ENCODE measurements at regions not wholly inside any gene's neighbourhood (a gene's known extent, or its start where the extent isn't known, plus 50 kb on each side); places are given as distances from the start of the nearest gene placed in this dataset.

- no peak for DNase-seq (ENCODE audit: low read depth in 1 of 2, low spot score in 1 of 2)
- Histone ChIP-seq H3K4me3 (replicated peaks; ENCODE audit: insufficient read depth, low read length) (no peak overlapping the region), H3K27me3 (ENCODE audit: insufficient read depth, poor library complexity, severe bottlenecking) (peaks cover 2% of the 10 kb centered on the region), H3K27ac (replicated peaks) (no peak overlapping the region)
- no peak for TF ChIP-seq GABPA (IDR thresholded peaks at IDR 0.05; ENCODE audit: low read depth)
- no peak for TF ChIP-seq REST (IDR thresholded peaks at IDR 0.05; ENCODE audit: insufficient replicate concordance, low read depth)
- no peak for TF ChIP-seq CTCF (IDR thresholded peaks at IDR 0.05; ENCODE audit: insufficient read depth, low read length)
- TF ChIP-seq POLR2AphosphoS5 (IDR thresholded peaks at IDR 0.05; ENCODE audit: low read depth) = no peak
- no peak for TF ChIP-seq SPI1 (IDR thresholded peaks at IDR 0.05; ENCODE audit: borderline replicate concordance, low read depth)
These were observed 107.7 kb upstream of the UQCRFS1 start for GRCh38 chr19:29320618-29321017.

- no peak for TF ChIP-seq CTCF (IDR thresholded peaks at IDR 0.05; ENCODE audit: insufficient read depth, low read length)
- Histone ChIP-seq H3K27ac (replicated peaks) (no peak overlapping the region), H3K27me3 (ENCODE audit: insufficient read depth, poor library complexity, severe bottlenecking) (peaks cover 2% of the 10 kb centered on the region), H3K4me3 (replicated peaks; ENCODE audit: insufficient read depth, low read length) (no peak overlapping the region)
- DNase-seq (ENCODE audit: low read depth in 1 of 2, low spot score in 1 of 2) = no peak
These were observed 108.2 kb upstream of the UQCRFS1 start for GRCh38 chr19:29321116-29321515.

GRCh38 chr19:29323021-29323430 is 110.1 kb upstream of the UQCRFS1 start:
- TF ChIP-seq GABPA (IDR thresholded peaks at IDR 0.05; ENCODE audit: low read depth) (no peak), REST (IDR thresholded peaks at IDR 0.05; ENCODE audit: insufficient replicate concordance, low read depth) (no peak), SPI1 (IDR thresholded peaks at IDR 0.05; ENCODE audit: borderline replicate concordance, low read depth) (no peak), CTCF (IDR thresholded peaks at IDR 0.05; ENCODE audit: insufficient read depth, low read length) (no peak), POLR2AphosphoS5 (IDR thresholded peaks at IDR 0.05; ENCODE audit: low read depth) (no peak)
- DNase-seq (ENCODE audit: low read depth in 1 of 2, low spot score in 1 of 2) = no peak
- H3K27me3 ChIP-seq (ENCODE audit: insufficient read depth, poor library complexity, severe bottlenecking) = peaks cover 2% of the 10 kb centered on the region

GRCh38 chr19:29323440-29324290 is 110.7 kb upstream of the UQCRFS1 start:
- no peak for DNase-seq (ENCODE audit: low read depth in 1 of 2, low spot score in 1 of 2)
- no peak for TF ChIP-seq SPI1 (IDR thresholded peaks at IDR 0.05; ENCODE audit: borderline replicate concordance, low read depth)
- TF ChIP-seq POLR2AphosphoS5 (IDR thresholded peaks at IDR 0.05; ENCODE audit: low read depth) = no peak
- no peak for TF ChIP-seq CTCF (IDR thresholded peaks at IDR 0.05; ENCODE audit: insufficient read depth, low read length)
- no peak for TF ChIP-seq GABPA (IDR thresholded peaks at IDR 0.05; ENCODE audit: low read depth)
- TF ChIP-seq REST (IDR thresholded peaks at IDR 0.05; ENCODE audit: insufficient replicate concordance, low read depth) = no peak
- Histone ChIP-seq H3K4me3 (replicated peaks; ENCODE audit: insufficient read depth, low read length) (no peak overlapping the region), H3K27ac (replicated peaks) (no peak overlapping the region), H3K27me3 (ENCODE audit: insufficient read depth, poor library complexity, severe bottlenecking) (peaks cover 2% of the 10 kb centered on the region)

More at GRCh38 chr19:29323021-29323430, 110.1 kb upstream of the UQCRFS1 start:
- H3K4me3 ChIP-seq (replicated peaks; ENCODE audit: insufficient read depth, low read length) = no peak overlapping the region
- no peak overlapping the region for H3K27ac ChIP-seq (replicated peaks)

All from HL-60 (cell line).